Sciatic nerve (tissue), 2 donors: ENCODE measurements at regions not wholly inside any gene's neighbourhood (a gene's known extent, or its start where the extent isn't known, plus 50 kb on each side); places are given as distances from the start of the nearest gene placed in this dataset.
A peak's percentile ranks its signal among the peaks of the same experiment; 100 is the strongest.

ENCODE experiments used
- ATAC-seq: fragments of 200-7000 bp; cut with Tn5 transposase; one replicate; pipeline ENCODE4 v1.9.1; 2020; ENCODE audit warnings: mild to moderate bottlenecking, moderate library complexity
- DNase-seq: peaks from one replicate; pipeline ENCODE4 v3.0.0-alpha.2; 2020; ENCODE audit warnings: low spot score
- intact Hi-C: fragments of 100-400 bp; cut with DNase I; formaldehyde crosslinking; loops from one replicate; pipeline ENCODE4 v1.14.2; 2022
- donor health status: DM: no; HTN: no; CAD: no.
- donor health status: DM: no; HTN: no; CAD: no.

DNA sequence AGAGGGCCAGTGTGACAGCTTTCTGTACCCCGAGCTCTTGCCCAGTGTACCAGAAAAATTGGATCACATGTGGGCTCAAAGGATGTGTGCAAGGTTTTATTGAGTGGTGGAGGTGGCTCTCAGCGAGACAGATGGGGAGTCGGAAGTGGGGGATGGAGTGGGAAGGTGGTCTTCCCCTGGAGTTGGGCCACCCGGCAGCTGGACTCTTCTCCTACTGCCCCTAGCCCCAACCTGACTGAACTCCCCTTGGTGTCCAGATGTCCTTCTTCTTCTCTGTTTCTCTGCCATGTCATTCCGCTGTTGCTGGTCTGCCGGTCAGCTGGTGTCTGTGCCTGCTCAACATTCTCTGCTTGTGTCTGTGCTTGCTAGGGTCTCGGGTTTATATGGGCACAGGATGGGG is 217.9 kb downstream of the RRAGC start:
- no peak for ATAC-seq
- intact Hi-C loops, result no loop called here
- DNase-seq, result no peak

DNA sequence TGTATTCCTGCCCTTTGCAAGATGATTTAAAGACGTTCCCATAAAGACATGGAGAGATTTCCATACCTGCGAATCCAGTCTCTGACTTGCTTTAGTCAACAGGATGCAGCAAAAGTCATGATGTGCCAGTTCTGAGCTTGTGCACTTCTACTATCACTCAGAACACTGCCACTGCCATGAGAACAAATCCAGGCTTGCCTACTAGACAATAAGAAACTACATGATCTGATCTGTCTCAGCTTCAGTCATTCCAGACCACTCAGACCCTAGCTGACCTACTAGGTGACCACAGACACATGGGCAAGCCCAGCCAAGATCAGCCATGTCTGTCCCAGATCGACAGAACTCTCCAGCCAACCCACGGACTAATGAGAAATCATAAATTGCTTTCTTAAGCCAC is 219.2 kb downstream of the RRAGC start:
- intact Hi-C loops, result no loop called here
- ATAC-seq, result no peak
- DNase-seq, result no peak

DNA sequence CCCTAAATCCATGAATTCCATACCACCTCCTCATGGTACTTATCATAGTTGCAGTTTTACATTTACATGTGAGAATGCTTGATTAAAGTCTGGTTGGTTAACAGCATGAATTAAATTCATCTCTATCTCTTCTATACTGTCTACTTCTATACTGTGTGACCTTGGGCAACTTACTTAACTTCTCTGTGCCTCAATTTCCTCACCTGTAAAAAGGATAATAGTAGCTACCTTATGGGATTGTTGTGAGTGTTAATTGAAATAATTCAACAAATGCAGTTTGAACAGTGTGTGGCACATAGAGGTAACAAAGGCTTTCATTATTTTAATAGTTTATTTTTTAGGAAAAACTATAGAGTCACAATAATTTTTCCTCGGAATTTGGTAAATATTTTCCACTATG is 231.3 kb downstream of the RRAGC start:
- ATAC-seq (no peak), DNase-seq (no peak)
- intact Hi-C loops, result no loop called here

DNA sequence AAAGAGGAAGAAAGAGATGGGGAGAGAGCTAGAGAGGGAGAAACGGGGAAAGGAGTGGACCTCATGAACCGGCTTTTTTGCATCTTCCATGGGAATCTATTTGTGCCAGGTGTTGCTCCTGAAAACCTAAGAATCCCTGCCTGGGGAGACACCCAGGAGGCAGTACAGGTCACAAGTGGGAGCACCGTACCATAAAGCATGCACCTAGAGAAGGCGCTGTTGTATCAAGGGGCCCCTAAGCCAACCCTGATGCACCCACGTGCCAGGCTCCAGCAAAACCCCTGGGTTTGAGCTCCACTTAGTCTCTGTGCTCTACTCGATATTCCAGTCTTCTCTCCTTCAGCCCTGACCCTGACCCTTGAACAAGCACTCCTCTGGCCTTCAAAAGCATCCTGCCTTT is 233.6 kb downstream of the RRAGC start:
- no peak for ATAC-seq
- intact Hi-C loops, result no loop called here
- no peak for DNase-seq

DNA sequence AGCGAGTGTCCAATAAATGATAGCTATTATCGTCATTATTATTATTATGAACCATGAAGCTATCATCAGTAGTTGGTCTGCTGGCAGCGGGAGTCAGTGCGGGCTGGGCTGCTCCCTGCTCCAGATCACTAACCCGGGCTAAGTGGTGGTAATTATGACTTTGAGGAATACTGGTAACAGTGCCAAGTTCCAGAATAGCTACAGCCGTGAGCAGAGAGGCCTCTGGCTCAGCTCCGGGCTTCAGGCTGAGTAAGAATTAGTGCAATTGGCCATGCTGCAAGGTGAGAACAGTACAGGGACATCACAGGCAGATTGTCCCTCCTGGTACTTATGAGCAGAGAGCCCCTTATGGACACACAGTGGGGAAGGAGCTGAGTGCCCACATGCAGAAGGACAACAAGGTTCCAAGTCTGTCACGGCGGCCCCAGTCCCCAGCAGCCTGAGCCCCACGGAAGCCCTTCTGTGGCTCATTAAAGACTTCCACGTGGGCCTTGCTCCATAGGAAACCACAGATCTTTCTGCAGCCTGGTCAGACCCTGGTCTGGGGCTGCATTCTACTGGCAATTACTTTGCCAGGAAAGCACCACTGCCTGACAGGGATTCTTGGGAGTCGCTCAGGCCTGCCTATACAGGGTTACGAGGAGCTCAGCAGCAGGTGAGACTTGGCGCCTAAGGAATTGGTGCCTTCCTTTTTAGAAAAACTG is 235.1 kb downstream of the RRAGC start:
- intact Hi-C loops, result no loop called here
- ATAC-seq, result no peak
- no peak for DNase-seq

DNA sequence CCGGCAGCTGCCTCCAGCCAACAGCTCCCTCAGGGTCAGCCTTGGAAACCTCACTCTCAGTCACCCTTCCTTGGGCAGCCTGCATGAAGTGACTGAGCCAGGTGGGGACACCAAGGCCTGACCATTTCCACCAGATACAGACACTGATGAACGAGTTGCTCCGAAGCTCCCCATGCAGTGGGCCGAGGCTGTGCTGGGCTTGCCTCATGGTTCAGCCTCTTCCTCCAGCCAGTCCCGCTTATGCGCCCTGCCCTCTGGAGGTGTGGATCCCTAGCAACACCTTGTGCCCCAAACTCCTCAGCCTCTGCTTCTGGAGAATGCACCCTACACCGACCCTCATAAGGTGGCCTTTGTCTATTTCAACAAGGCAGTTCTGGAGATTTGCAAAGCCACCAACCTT is 236.0 kb downstream of the RRAGC start:
- intact Hi-C loops, result no loop called here
- DNase-seq (no peak), ATAC-seq (no peak)

DNA sequence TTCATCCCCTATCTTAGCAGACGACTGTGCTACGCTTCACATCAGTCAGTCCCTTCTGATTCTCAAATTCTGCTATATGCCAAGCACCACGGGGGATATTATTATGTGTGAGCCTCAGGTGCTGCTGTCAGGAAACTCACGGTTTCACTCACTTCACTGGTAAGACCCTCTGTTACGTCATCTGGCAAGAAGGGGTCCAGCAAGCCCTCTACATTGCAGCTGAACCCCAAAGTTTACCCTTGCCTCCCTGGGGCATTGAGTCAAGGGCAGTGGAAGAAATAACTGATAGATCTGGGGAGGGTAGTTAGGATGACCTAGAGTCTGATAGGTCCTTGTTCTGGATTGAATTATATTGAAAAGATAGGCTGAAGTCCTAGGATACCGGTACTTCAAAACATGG is 237.4 kb downstream of the RRAGC start:
- intact Hi-C loops, result no loop called here
- no peak for DNase-seq
- ATAC-seq, result no peak

DNA sequence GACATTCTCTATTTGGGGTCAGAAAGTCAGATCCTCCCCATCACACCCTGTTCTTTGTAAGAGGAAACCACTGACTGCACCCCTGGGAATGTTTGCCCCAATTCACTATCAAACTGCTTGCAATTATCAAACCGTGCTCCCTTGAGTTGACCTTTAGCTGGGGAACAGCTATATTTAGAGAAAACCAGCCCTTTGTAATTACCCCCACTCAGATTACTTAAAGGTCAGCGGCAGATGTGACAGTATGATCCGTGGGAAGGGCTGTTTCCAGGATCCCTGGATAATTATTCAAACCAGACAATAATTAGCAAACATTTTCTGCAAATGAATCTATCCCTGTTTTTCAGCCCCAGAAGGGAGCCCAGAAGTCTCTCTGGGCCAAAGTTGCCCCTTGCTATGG is 242.7 kb downstream of the RRAGC start:
- no peak for DNase-seq
- peak; percentile 39 for ATAC-seq
- intact Hi-C loops, result no loop called here

DNA sequence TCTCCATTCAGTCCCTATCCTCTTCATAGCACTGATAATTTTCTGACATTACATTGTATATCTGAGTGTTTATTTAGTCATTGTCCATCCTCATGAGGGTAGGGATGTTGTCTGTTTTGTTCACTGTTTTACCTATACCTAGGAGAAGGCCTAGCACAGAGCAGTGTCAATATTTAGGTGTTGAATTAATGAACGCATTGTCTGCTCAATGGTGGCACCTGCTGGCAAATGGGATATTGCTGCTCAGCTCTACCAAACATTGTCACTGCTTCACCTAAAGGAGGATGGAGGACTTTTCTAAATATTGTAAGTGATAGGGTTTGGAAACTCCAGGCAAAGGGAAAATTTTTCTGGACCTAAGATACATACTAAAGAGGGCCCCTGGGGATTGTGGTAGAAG is 243.9 kb downstream of the RRAGC start:
- ATAC-seq, result no peak
- intact Hi-C loops, result no loop called here
- no peak for DNase-seq

DNA sequence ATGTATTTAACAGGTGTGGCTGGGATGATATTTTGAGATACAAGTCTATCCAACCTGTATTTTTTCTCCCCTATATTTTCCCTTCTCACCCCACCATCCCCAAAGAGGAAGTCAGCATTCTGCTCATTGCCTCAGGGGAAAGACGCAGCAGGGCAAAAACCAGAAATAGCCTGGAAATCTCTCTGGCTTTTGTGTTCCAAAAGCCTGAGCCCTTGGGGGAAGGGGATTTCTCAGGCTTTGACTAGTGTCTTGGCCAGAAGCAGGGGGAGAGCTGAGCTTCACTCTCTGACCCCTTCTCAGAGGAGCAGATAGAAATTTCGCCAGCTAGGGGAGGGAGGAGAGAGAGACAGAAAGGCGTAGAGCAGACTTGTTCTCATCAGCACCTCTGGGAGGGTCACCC is 244.7 kb downstream of the RRAGC start:
- DNase-seq (no peak), ATAC-seq (no peak)
- intact Hi-C loops, result no loop called here

DNA sequence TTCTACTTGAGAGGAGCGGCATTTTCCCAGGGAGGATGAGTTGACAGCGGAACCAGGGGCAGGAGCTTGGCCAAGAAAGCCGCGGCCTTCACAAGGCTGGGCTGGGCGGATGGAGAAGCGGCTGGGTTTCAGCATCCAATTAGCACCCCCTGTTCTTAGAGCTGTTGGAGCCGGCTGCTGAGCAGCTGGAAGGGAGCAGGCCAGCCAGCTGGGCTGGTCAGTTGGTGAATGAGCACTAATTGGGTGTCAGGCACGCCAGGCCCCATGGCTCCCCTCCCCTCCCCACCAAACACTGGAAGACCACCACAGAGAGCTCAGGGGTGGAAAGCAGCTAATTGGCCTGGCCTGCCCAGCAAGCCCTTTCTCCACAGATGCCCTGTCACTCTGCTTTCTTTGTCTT is 245.6 kb downstream of the RRAGC start:
- intact Hi-C loops, result no loop called here
- ATAC-seq (no peak), DNase-seq (no peak)

DNA sequence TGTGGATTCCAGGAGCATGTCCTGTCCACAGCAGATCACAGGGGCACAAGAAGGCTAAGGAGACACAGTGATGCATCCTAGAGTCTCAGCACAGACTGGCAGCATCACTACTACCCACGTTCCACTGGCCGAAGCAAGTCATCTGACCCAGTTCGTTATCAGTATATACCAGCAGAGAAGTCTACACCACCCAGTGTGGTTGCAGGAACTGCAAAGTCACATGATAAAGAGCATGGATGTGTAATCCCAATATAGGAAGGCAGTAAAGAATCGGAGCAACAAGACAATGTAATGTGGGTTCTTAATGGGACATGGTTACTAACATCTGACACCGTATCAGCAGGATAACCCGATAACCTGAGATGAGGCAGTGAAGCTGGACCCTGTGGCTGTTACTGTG is 246.6 kb downstream of the RRAGC start:
- ATAC-seq (no peak), DNase-seq (no peak)
- intact Hi-C loops, result no loop called here

DNA sequence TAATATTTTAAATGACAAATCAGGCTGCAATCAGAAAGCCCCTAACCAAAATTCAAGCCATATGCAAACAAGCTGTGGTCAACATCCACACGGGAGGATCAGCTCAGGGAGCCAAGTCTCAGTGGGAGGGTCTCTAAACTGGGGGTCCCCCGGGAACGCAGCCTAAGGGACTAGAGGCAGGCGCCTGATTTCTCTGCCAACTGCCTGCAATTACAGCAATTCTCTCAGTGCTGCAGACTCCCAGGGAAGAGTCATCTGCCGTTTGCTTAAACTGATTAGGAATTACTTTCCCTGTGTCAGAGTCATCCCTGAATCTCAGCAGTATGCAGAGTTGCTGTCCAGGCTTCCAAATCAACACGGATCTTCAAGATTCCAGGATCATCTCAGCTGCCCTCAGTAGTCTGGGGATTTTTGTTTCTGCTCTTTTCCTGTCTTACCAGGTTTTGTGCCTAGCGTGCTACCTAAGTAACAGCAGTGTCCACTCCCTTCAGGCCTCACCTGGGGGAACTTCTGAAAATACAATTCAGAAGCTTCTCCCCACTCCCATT is 247.8 kb downstream of the RRAGC start:
- no peak for ATAC-seq
- intact Hi-C loops, result no loop called here
- no peak for DNase-seq

DNA sequence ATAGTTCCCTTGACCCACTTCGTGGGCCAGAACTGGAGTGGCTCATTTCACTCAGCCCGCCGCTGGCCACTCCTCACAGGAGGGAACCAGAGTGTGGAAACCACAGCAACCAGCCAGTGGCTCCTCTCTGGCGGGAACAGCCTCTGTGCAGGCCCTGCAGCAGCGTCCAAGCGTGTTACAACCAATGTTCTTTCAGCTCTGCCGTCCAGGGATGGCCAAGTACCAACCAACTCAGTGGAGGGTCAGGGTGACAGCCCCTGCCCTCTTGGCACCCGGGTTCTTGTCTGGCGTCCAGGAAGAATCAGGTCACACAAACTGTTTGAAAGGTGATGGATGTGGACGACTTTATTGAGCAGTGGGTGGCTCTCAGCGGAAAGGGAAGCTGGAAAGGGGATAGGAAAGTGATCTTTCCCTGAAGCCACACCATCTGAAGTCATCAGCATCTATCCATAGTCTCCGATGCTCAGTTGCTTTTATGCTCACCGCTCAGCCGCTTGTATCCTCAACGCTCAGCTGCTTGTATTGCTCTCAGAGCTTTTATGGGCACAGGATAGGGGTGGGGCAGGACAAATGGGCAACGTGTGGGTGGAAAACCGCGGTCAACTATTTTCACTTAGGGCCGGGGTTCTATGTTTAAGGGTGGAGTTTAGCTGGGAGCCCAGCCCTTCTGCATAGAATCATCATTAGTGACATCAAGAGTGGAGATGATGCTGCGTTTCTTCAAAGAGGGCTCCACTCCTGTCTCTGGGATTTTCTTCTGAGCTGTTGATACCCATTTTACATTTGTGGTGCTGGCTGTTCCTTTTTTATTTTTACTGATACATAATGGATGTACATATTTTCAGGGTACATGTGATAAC is 250.2 kb downstream of the RRAGC start:
- intact Hi-C loops, result loop anchor here (5.0 kb wide), 1 partner anchor 1703 kb away; no protein-coding TSS in a partner anchor
- DNase-seq (no peak), ATAC-seq (no peak)

DNA sequence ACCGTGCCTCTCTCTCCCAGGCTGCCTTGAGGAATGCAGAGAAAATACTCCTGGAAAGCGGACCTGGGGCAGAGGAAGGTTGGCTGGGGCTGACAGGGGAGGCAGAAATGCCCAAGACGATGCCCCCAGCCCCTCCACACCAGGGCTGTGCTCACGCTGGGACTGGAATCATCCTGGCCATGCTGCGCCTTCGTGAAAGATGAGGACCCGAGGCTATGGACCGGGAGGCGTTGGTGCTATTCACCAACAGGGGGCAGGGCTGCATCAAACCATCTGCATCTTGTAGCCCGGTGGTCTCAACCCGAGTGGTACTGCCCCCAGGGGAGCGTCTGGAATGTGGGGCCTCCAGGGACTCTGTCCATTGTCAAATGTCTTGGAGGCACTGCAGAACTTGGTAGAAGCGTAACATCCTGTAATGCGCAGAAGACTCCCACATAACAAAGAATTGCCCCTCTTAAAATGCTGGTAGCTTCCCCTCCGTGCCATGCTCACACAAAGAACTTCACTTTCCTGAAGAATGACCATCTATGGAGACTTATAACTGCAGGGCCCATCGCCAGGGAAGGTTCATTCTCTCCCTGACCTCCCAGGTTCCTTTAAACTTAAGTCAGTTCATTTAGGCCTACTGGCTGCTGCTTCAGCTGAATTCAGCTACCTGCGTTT is 251.2 kb downstream of the RRAGC start:
- intact Hi-C loops, result loop anchor here (5.0 kb wide), 1 partner anchor 1704 kb away; no protein-coding TSS in a partner anchor
- DNase-seq (no peak), ATAC-seq (no peak)

DNA sequence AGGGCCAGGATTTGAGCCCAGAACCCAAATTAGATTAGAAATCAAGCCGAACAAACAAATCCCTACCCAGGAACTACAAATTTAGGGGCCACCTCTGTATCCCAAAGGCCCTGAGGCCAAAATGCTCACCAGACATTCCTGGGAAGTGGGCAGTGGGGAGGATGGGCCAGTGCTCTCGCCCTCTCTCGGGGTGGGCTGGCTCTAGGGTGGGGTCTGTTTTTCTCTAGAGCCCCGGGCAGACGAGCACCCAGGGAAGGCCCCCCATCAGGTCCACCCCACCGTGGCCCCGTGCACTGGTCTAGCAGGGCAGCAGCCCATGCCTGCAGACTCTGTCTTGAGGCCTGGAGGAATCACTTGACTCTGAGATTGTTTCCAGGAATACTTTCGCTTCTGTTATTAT is 252.0 kb downstream of the RRAGC start:
- ATAC-seq (no peak), DNase-seq (no peak)
- intact Hi-C loops, result loop anchor here (5.0 kb wide), 1 partner anchor 1705 kb away; no protein-coding TSS in a partner anchor

DNA sequence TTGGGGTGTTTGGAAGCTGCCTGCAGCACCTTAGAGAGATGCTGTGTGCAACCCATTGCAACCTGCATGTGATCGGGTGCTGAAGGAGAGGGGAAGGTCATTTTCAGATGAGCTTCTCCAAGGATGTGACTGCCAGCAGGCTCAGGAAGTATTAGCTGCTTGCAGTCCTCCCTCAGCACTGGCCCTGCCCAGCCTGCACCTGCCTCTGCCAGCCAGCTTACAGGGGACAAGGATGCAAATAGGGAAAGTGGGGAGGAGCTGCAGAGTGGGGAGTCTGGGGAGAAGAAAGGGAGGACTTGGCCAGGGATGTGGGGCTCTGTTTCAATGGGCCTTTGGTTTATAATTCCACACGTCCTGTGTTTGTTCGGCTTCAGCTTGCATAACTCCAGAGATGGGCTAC is 254.5 kb downstream of the RRAGC start:
- intact Hi-C loops, result loop anchor here (5.0 kb wide), 1 partner anchor 1707 kb away; no protein-coding TSS in a partner anchor
- DNase-seq, result no peak
- no peak for ATAC-seq

DNA sequence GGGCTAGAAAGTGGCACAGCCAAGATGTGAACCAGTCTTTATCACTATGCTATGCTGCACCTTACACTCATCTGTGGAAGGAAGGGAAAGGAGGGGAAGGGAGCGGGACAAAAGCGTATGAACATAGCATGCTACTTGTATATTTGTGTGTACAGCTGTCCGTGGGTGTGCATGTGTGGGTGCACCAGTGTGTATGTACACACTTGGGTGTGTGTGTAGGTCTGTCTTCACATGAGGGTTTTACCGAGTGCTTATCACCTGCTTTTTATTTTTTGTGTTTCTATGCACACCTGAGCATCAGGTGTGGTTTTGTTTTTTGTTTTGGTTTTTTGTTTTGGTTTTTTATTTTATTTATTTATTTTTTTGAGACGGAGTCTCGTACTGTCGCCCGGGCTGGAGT is 255.7 kb downstream of the RRAGC start:
- no peak for ATAC-seq
- intact Hi-C loops, result no loop called here
- no peak for DNase-seq

DNA sequence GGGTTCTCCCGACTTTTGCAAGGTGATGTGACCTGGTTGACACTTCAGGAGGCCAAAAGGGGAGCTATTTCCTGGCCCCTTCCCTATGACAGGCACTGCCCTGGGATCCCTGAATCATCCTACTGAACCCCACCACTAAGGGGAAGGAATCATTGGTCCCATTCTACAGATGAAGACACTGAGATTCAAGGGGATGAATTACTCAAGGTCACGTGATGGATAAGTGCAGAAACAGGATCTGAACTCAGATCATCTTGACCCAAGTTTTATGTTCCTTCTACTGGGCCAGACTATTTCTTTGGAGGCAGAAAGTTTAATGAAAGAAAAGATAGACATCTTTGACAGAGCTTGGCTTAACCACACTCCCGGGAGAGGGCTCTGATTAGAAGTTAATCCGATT is 258.7 kb downstream of the RRAGC start:
- intact Hi-C loops, result no loop called here
- ATAC-seq (no peak), DNase-seq (no peak)

DNA sequence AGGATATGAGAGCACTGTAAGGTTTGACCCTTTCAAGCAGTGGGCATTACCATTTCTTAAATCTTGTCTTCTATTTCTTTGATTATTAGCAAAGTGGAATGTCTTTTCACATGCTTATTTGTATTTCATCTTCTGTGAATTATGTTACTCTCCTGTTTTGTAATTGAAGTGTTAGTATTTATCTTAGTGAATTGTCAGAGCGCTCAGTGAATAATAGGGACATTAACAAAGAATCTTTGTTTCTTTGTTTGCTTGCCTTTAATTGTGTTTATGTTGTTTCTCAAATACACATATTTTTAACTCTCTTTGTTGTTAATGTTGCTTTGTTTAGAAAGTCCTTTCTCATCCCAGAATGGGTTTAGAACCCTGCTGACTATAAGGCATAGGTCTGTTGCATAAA is 259.3 kb downstream of the RRAGC start:
- intact Hi-C loops, result no loop called here
- no peak for ATAC-seq
- no peak for DNase-seq
